Muscle of leg (tissue), 3 donors: ENCODE measurements at regions not wholly inside any gene's neighbourhood (a gene's known extent, or its start where the extent isn't known, plus 50 kb on each side); places are given as distances from the start of the nearest gene placed in this dataset.
A peak's percentile ranks its signal among the peaks of the same experiment; 100 is the strongest.

ENCODE experiments used
- DNase-seq: peaks from one replicate; pipeline ENCODE4 v3.0.0; 2013
- H3K27ac ChIP-seq: one replicate; pipeline ENCODE4 v1.5.1; 2013; ENCODE audit warnings: mild to moderate bottlenecking, low read length, control low read depth
- H3K27me3 ChIP-seq: one replicate; pipeline ENCODE4 v1.6.1; 2013; ENCODE audit warnings: low read length; ENCODE audit not compliant: control insufficient read depth, insufficient read depth
- H3K36me3 ChIP-seq: one replicate; pipeline ENCODE4 v1.6.1; 2013; ENCODE audit warnings: low read length; ENCODE audit not compliant: control insufficient read depth, insufficient read depth
- H3K4me1 ChIP-seq: one replicate; pipeline ENCODE4 v1.6.1; 2013; ENCODE audit warnings: low read length; ENCODE audit not compliant: control insufficient read depth, insufficient read depth
- H3K4me3 ChIP-seq: one replicate; pipeline ENCODE4 v1.5.1; 2013; ENCODE audit warnings: low read length, control low read depth
- H3K9me3 ChIP-seq: replicated peaks from 2 replicates; pipeline ENCODE4 v1.6.1; 2013; ENCODE audit warnings: low read depth, low read length; ENCODE audit not compliant: control insufficient read depth
- WGBS: methylation state at CpG from one replicate; pipeline ENCODE4 v1.1.5; 2013; ENCODE audit warnings: missing lambda C conversion rate; ENCODE audit not compliant: insufficient coverage; 5-methylcytosine and 5-hydroxymethylcytosine counted together

- peaks cover 12% of the 10 kb centered on the region for H3K4me1 ChIP-seq
- H3K9me3 ChIP-seq: no peaks in the 10 kb centered on the region
- peak; percentile 85 for DNase-seq
- peak overlapping the region; percentile 80 for H3K27ac ChIP-seq
- no peaks in the 10 kb centered on the region for H3K36me3 ChIP-seq
- H3K4me3 ChIP-seq: peak overlapping the region; percentile 31
- no peaks in the 10 kb centered on the region for H3K27me3 ChIP-seq
- WGBS: 24% methylated on average over 14 of the region's 18 CpGs
Observed at GRCh38 chr21:16588433-16588860, 858.7 kb downstream of the USP25 start.

GRCh38 chr21:16589006-16589898 lies 859.5 kb downstream of the USP25 start:
- DNase-seq: peak; percentile 39
- WGBS: 89% methylated on average over 2 of the region's 7 CpGs
- Histone ChIP-seq H3K27me3 (no peaks in the 10 kb centered on the region), H3K4me3 (no peak overlapping the region), H3K4me1 (peaks cover 12% of the 10 kb centered on the region), H3K36me3 (no peaks in the 10 kb centered on the region), H3K27ac (peak overlapping the region; percentile 80), H3K9me3 (no peaks in the 10 kb centered on the region)

- Histone ChIP-seq H3K36me3 (no peaks in the 10 kb centered on the region), H3K4me3 (no peak overlapping the region), H3K9me3 (no peaks in the 10 kb centered on the region), H3K4me1 (peaks cover 12% of the 10 kb centered on the region), H3K27me3 (no peaks in the 10 kb centered on the region), H3K27ac (no peak overlapping the region)
- no CpG with 5 or more reads among the region's 5 CpGs for WGBS
- DNase-seq: no peak
Observed at GRCh38 chr21:16590186-16590585, 860.4 kb downstream of the USP25 start.

- no peak overlapping the region for H3K4me3 ChIP-seq
- no CpG with 5 or more reads among the region's 5 CpGs for WGBS
- H3K9me3 ChIP-seq: no peaks in the 10 kb centered on the region
- H3K27me3 ChIP-seq: no peaks in the 10 kb centered on the region
- peaks cover 12% of the 10 kb centered on the region for H3K4me1 ChIP-seq
- no peaks in the 10 kb centered on the region for H3K36me3 ChIP-seq
- H3K27ac ChIP-seq: no peak overlapping the region
- no peak for DNase-seq
Observed at GRCh38 chr21:16590641-16591292, 861.0 kb downstream of the USP25 start.

GRCh38 chr21:16592381-16592780 lies 862.6 kb downstream of the USP25 start:
- WGBS: 62% methylated on average over 2 of the region's 5 CpGs
- Histone ChIP-seq H3K27ac (no peak overlapping the region), H3K36me3 (peaks cover 2% of the 10 kb centered on the region), H3K9me3 (no peaks in the 10 kb centered on the region), H3K4me1 (peaks cover 9% of the 10 kb centered on the region), H3K27me3 (no peaks in the 10 kb centered on the region), H3K4me3 (no peak overlapping the region)
- DNase-seq: no peak

GRCh38 chr21:16594191-16594590 lies 864.4 kb downstream of the USP25 start:
- Histone ChIP-seq H3K9me3 (no peaks in the 10 kb centered on the region), H3K27ac (no peak overlapping the region), H3K36me3 (peaks cover 2% of the 10 kb centered on the region), H3K27me3 (no peaks in the 10 kb centered on the region), H3K4me3 (no peak overlapping the region), H3K4me1 (no peaks in the 10 kb centered on the region)
- no peak for DNase-seq
- WGBS: no CpG with 5 or more reads among the region's 1 CpG

GRCh38 chr21:16596369-16596768 lies 866.6 kb downstream of the USP25 start:
- no peak for DNase-seq
- WGBS: no CpG with 5 or more reads among the region's 4 CpGs
- no peaks in the 10 kb centered on the region for H3K4me1 ChIP-seq
- H3K27me3 ChIP-seq: no peaks in the 10 kb centered on the region
- no peaks in the 10 kb centered on the region for H3K9me3 ChIP-seq
- H3K36me3 ChIP-seq: peaks cover 2% of the 10 kb centered on the region
- no peak overlapping the region for H3K27ac ChIP-seq
- no peak overlapping the region for H3K4me3 ChIP-seq

- Histone ChIP-seq H3K4me3 (no peak overlapping the region), H3K4me1 (no peaks in the 10 kb centered on the region), H3K36me3 (peaks cover 2% of the 10 kb centered on the region), H3K27me3 (no peaks in the 10 kb centered on the region), H3K9me3 (no peaks in the 10 kb centered on the region), H3K27ac (no peak overlapping the region)
- WGBS: 74% methylated on average over 4 of the region's 7 CpGs
- DNase-seq: no peak
Observed at GRCh38 chr21:16597753-16598152, 868.0 kb downstream of the USP25 start.

GRCh38 chr21:16605597-16605996 lies 875.8 kb downstream of the USP25 start:
- H3K4me3 ChIP-seq: no peak overlapping the region
- H3K9me3 ChIP-seq: no peaks in the 10 kb centered on the region
- no peak overlapping the region for H3K27ac ChIP-seq
- 29% methylated on average over 2 of the region's 5 CpGs for WGBS
- no peaks in the 10 kb centered on the region for H3K27me3 ChIP-seq
- peaks cover 12% of the 10 kb centered on the region for H3K36me3 ChIP-seq
- DNase-seq: peak; percentile 93
- peaks cover 3% of the 10 kb centered on the region for H3K4me1 ChIP-seq

GRCh38 chr21:16606271-16606670 lies 876.5 kb downstream of the USP25 start:
- Histone ChIP-seq H3K4me3 (no peak overlapping the region), H3K4me1 (peaks cover 3% of the 10 kb centered on the region), H3K27me3 (no peaks in the 10 kb centered on the region), H3K9me3 (no peaks in the 10 kb centered on the region), H3K27ac (no peak overlapping the region), H3K36me3 (peaks cover 12% of the 10 kb centered on the region)
- WGBS: no CpG with 5 or more reads among the region's 1 CpG
- peak; percentile 31 for DNase-seq
